Head of caudate nucleus (tissue), 42 donors: ENCODE measurements at regions not wholly inside any gene's neighbourhood (a gene's known extent, or its start where the extent isn't known, plus 50 kb on each side); places are given as distances from the start of the nearest gene placed in this dataset.
A peak's percentile ranks its signal among the peaks of the same experiment; 100 is the strongest.

ENCODE experiments used
- DNase-seq, 42 donors: peaks; one replicate each; pipeline versions ENCODE4 v3.0.0 to v3.0.0-alpha.2; 2020 to 2021; ENCODE audit warnings: mixed read lengths in 7 of 42
- intact Hi-C: fragments of 100-400 bp; cut with DNase I; formaldehyde crosslinking; loops from one replicate; pipeline ENCODE4 v1.15.0; 2022

DNA sequence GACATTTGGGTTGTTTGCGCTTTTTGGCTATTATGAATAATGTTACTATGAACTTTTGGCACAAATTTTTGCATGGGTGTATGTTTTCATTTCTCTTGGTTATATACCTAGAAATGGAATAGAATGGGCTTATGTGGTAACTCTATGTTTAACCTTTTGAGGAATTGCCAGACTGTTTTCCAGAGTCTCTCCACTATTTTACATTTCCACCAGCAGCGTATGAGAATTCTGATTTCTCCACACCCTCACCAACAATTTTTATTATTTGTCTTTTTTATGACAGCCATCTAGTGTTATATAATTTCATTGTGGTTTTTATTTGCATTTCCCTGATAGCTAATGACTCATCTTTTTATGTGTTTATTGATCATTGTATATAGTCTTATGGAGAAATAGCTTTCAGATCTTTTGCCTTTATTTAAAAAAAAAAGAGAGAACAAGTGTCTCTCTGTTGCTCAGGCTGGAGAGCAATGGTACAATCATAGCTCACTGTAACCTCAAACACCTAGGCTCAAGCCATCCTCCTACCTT lies 247.2 kb downstream of the OPA1 start:
- no peak for DNase-seq
- intact Hi-C loops: no loop called here

GRCh38 chr3:193841581-193841980 lies 248.6 kb downstream of the OPA1 start:
- peak in 19 of 42 donors; percentile 14 to 71 (median 35) for DNase-seq
- intact Hi-C loops: no loop called here

- peak in 3 of 42 donors; percentile 6 to 17 (median 10) for DNase-seq
Observed at GRCh38 chr3:193842029-193842798, 249.2 kb downstream of the OPA1 start.

DNA sequence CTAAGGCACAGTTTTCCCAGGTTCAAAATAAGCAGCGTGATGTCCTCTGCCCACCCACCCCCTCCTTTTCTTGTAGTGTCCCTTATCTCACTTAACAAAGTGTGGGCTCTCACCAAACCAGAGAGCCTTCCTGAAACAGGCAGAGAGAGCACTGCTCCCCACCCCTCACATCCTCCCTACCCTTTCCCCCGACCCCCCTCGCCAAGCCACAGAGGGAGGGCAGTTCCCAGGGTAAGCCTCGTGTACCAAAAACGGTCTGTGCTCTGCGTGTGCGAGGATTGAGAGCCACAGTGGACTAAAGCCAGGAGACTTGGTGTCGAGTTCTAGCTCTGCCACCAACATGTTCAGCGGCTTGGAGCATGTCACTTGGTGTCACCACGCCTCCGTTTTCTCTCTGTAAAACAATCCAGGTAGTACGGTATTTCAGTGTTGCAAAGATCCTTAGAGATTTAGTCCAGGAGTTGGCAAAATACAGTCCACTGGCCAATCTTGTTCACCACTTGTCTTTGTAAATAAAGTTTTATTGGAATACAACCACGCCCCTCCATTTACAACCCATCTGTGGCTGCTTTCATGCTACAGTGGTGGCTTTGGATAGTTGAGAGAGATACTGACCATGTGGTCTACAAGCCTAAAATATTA lies 249.9 kb downstream of the OPA1 start:
- intact Hi-C loops: no loop called here
- no peak for DNase-seq

More at GRCh38 chr3:193842029-193842798, 249.2 kb downstream of the OPA1 start:
- intact Hi-C loops: no loop called here

DNA sequence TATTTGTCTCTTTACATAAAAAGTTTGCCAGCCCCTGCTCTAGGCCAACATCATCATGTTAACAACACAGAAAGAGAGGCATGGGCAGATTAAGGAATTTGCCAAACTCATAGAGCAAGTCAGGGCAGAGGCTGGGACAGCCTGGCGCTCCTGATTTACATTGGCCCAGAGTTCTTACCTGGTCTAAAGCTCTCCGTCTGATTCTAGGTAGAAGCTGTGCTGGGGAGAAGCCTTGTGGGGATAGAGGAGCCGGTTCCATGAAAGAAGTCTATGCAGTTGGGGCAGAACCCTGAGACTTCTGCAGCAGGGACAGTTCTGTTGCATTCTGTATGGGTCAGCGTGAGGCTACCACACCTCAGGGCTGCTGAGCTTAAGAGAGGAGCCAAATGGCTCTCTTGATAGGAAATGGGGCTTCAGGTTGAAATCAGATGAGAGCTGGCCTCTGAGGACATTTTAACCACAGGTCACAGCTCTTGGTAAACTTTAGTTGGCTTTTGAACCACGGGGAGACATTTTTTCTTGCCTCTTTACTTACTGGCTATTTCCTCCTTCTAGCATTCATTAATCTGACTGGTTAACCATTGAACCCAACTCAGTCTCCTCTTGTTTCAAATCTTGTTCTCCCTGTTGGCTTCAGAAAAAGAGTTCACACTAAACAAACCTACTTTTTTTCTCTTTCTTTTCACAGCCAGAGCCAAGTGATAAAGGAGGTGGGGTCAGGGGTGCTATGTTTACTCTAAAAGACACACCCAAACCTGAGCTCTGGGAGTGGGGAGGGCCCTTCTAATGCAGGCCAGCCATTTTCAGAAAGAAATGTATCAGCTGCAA lies 250.7 kb downstream of the OPA1 start:
- no peak for DNase-seq
- intact Hi-C loops: no loop called here

DNA sequence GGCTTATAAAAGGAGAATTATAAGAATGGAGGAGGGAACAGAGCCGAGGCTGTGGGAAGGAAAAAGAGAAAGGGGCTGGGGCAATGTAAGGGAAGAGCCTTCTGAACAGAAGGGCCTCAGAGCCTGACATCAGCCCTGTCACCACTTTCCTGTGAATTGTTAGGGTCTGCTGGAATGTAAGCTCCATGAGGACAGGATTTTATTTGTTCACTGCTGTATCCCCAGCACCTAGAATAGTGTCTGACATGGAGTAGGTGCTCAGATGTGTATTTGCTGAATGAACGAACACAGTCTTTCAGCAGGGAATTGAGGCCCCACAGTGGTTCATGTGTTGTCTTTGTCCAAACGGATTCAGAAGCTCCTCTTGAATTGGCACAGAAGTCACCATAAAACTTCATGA lies 251.5 kb downstream of the OPA1 start:
- intact Hi-C loops: no loop called here

GRCh38 chr3:193845144-193845543 lies 252.1 kb downstream of the OPA1 start:
- intact Hi-C loops: no loop called here
- DNase-seq: no peak

More for the DNA sequence above, 251.5 kb downstream of the OPA1 start:
- DNase-seq: no peak

GRCh38 chr3:193846569-193846968 lies 253.6 kb downstream of the OPA1 start:
- intact Hi-C loops: no loop called here

DNA sequence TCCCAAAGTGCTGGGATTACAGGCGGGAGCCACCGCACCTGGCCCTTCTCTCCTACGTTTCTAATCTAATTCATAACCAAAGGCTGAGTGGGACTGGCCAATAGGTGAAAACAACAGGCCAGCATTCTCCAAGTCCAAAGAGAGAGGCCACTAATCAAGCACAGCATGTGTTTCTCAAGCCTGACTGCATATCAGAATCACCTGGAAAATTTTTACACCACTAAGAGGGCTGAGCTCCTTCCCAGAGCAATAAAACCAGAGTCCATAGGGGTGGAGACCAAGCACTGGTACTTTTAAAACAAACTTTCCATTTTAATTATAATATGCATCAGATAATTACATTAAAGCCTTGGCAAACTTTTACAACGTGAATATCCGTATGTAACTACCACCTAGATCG lies 254.4 kb downstream of the OPA1 start:
- intact Hi-C loops: no loop called here
- no peak for DNase-seq

More at GRCh38 chr3:193846569-193846968, 253.6 kb downstream of the OPA1 start:
- peak in 1 of 42 donors; percentile 0 for DNase-seq

- intact Hi-C loops: no loop called here
Observed at GRCh38 chr3:193848547-193848946, 255.5 kb downstream of the OPA1 start.

DNA sequence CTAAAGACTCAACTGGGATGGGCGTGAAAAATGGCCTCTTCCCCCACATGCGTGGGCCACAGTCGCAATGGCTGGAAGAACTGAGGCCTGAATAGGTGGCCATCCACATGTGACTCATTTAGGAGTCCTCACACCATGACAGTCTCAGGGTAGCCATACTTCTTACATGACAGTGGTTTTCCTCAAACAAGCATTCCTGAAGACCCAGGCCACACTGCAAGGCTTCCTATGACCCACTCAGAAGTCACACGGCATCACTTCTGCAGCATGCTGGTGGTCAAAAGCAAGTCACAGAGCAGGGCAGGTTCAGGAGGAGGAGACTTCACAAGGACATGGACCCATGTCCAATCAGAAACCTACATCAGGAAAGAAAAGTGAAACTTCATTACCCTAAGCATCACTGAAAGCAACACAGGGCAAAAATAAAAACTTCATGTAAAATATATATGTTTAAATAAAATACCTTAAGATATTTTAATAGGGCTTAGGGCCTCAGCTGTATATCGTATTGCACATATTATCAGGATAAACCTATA lies 257.1 kb downstream of the OPA1 start:
- intact Hi-C loops: no loop called here
- no peak for DNase-seq

More at GRCh38 chr3:193848547-193848946, 255.5 kb downstream of the OPA1 start:
- DNase-seq: no peak

GRCh38 chr3:193851428-193851847 lies 258.4 kb downstream of the OPA1 start:
- DNase-seq: no peak
- intact Hi-C loops: no loop called here

DNA sequence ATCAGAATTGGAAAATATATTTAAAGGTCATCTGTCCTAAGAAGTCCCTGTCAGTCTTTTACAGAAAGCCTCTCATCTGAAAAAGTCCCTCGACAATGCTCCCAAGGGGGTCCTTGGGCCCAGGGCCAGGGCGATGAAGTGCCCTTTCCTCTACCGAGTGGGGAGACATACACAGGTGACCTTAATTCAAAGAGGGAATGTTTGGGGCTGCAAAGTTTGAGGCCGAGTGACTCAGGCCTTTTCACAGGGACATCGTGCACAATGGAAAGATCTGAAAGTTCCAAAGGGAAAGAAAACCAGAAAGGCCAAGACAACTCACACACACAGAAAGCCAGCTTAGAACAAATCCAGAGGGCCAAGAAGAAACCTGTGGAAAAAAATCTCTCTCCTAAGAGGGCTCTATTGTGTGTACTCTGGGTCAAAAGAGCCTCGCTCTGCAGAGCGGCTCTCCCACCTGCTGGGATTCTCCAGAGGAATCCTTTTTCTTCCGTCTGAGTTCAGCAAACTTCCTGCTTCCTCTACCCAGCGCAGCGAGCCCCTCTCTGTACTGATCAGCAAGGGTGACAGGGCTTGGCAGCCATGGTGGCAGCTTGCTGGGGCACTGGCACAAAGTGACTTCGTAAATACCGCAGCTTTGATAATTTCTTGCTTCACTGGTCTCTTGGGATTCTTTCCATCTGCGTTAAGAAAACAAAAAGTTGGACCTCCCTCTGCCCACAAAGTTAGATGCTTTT lies 259.1 kb downstream of the OPA1 start:
- intact Hi-C loops: no loop called here
- peak in 3 of 42 donors; percentile 21 to 62 (median 25) for DNase-seq

- no peak for DNase-seq
Observed at GRCh38 chr3:193852901-193853300, 259.9 kb downstream of the OPA1 start.

DNA sequence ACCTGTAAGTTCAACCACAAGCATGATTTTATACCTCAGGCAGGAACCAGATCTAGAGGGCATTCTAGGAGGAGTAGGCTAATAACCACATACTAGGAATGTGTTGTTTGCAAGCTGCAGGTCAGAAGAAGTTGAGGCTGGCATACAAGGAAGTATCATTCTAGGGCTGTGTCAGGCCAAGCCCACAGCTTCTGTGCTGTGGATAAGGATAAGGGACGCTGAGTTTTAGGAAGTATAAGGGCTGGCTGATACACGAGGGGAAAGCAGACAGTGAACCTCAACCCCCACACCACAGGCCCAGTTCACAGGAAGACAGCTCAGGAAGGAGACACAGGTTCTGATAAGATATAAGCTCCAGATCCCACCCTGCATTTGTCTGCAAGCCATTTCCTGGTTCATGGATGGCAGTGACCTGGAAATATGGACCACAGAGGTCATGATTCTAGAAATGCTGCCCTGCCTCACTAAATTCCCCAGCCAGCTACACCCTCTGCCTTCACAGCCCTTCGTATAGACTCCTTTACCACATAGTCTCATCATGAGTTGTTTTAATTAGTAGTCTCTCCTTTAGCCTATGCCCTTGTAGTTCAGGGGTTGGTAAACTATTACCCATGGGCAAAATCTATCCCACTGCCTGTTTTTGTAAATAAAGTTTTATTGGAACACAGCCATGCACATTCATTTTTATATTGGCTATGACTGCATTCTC lies 260.7 kb downstream of the OPA1 start:
- no peak for DNase-seq

More at GRCh38 chr3:193852901-193853300, 259.9 kb downstream of the OPA1 start:
- intact Hi-C loops: no loop called here

DNA sequence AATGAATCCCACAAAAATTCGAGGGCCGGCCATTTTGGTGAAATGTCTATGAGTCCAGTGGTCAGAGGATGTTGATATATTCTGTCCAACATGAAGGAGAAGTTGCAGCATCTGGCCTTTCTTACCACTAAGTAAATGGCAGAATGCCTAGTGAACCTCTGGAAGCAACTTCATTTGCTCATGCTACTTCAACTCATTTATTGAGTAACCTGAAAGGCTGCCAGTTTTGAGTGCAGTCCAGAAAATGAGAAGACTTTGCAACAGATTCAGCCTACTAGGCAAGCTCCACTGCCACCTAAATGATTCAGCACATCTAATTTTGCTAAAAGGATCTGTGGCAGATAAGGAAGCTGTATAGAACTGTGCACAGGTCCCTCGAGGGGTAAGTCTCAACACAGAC lies 265.0 kb downstream of the OPA1 start:
- peak in 1 of 42 donors; percentile 40 for DNase-seq
- intact Hi-C loops: no loop called here

More for the DNA sequence above, 260.7 kb downstream of the OPA1 start:
- intact Hi-C loops: no loop called here

- intact Hi-C loops: no loop called here
- DNase-seq: no peak
Observed at GRCh38 chr3:193859195-193859594, 266.2 kb downstream of the OPA1 start.

DNA sequence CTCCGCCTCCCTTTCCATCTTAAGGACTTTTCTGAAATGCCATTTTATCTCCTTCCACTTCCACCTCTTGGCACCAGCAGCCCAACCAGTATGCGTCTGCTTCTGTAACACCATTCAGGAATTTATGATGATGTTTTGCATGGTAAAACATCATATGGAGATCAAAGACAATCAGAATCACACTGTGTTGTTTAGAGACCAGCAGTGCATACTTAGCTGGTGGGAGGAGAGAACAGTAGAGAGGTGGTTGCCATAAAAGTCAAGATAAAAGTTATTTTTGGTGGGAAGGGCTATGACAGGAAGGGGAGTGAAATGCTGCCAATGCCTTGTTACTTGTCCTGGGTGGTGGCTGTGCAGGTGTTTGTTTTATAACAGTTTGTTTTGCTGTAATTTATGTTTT lies 268.0 kb downstream of the OPA1 start:
- DNase-seq: no peak
- intact Hi-C loops: no loop called here
